GM12875 (cell line): ENCODE measurements at regions not wholly inside any gene's neighbourhood (a gene's known extent, or its start where the extent isn't known, plus 50 kb on each side); places are given as distances from the start of the nearest gene placed in this dataset.
"Not testable (repeated sequence)": the region's sequence is repeated elsewhere in the genome, so short reads cannot be mapped to it uniquely, and the experiment has no call there.

Experiments used
- H3K4me3 ChIP-seq: one replicate; pipeline ENCODE4 v1.5.1; 2011; ENCODE audit warnings: low read depth, low read length, control low read depth
- CTCF ChIP-seq: IDR thresholded peaks from 2 replicates; pipeline ENCODE4 v1.5.1; 2011; ENCODE audit warnings: low read depth, mild to moderate bottlenecking, control low read depth, inconsistent platforms, low read length, moderate library complexity, borderline replicate concordance; ENCODE audit not compliant: insufficient read depth

DNA sequence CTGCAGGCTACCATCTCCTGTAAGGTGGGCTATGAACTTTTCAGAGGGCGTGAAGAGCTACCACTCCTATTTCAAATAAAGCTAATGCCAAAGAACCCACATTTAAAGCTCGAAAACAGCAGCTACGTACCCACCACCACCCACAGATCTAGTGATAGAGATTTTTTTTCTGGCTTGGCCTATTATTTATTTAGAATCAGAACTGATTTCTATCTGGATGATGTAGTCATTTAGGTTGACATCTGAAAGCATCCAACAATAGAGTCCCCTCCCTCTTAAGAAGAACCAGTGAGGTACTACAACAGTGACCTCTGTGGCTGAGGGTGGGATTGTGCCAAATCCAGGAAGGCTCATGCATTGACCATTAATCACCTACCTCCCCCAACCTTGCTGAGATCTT, 113.8 kb upstream of the ADO start:
- no peak; the same call in 1 of the 2 replicates for TF ChIP-seq CTCF

GRCh38 chr10:62691336-62691735, 113.2 kb upstream of the ADO start:
- H3K4me3 ChIP-seq, result no peak overlapping the region
- no peak for TF ChIP-seq CTCF

More for the DNA sequence above, 113.8 kb upstream of the ADO start:
- H3K4me3 ChIP-seq, result no peak overlapping the region

DNA sequence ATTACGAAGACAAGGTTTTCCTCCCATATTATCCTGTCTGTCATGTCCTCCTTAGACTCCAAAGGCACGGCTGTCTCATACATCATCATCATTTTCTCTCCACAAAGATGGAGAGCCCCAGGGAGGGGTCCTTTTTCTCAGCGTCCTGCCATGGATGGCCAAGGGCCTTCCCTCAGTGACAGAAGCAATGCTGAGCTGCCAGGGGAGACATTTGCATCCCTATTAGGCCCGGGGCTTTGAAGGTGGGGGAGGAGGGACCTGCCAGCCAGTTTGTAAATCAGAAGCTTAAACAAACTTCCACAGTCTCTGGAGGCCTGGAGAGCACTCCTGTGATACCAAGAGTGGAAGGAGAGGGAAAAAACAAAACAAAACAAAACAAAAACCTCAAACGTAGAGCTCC, 112.4 kb upstream of the ADO start:
- no peak overlapping the region for H3K4me3 ChIP-seq

GRCh38 chr10:62693306-62693705, 111.2 kb upstream of the ADO start:
- no peak overlapping the region for H3K4me3 ChIP-seq
- TF ChIP-seq CTCF, result no peak

More for the DNA sequence above, 112.4 kb upstream of the ADO start:
- TF ChIP-seq CTCF, result no peak

DNA sequence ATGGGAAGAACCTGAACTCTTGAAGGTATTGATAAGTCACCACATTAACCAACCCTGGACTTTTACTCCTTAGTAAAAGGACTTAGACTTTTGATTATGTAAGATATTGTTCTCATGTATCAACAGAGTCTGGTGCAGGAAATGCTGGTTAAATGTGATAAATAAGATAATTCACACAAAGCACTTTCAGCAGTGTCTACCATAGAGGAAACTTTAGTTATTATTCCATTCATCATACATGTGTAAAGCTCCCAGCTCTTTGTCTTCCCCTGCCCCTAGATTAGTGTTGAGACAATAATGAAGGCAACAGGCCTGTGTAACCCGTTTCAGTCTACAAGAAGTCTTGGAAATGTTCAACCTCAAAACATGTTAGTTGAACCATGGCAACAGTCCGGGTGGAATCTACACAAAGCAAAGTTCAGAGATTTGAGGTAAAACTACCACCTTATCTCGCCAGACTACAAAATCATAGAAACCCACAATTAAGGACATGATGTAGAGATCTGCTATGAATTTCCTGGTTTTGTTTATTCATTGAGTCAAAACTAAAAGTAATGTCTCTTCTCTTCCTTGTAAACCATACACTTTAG, 109.9 kb upstream of the ADO start:
- TF ChIP-seq CTCF, result no peak
- H3K4me3 ChIP-seq, result no peak overlapping the region

- TF ChIP-seq CTCF, result no peak
- H3K4me3 ChIP-seq, result no peak overlapping the region
These were observed 107.7 kb upstream of the ADO start for GRCh38 chr10:62696798-62697197.

GRCh38 chr10:62699148-62699547, 105.4 kb upstream of the ADO start:
- no peak overlapping the region for H3K4me3 ChIP-seq
- TF ChIP-seq CTCF, result no peak

- not testable (repeated sequence) for H3K4me3 ChIP-seq
These were observed 100.4 kb upstream of the ADO start for GRCh38 chr10:62704121-62704520.
